GM12891 (cell line): ENCODE measurements at regions not wholly inside any gene's neighbourhood (a gene's known extent, or its start where the extent isn't known, plus 50 kb on each side); places are given as distances from the start of the nearest gene placed in this dataset.

Source experiments
- PAX5 ChIP-seq: IDR thresholded peaks from 2 replicates; pipeline ENCODE4 v1.6.1; 2011; ENCODE audit warnings: low read length, moderate library complexity, mild to moderate bottlenecking; ENCODE audit not compliant: insufficient read depth, severe bottlenecking
- POLR2A ChIP-seq: IDR thresholded peaks from 2 replicates; pipeline ENCODE4 v1.6.1; 2011; ENCODE audit warnings: low read depth, low read length, control low read depth
- POLR2AphosphoS5 ChIP-seq: IDR thresholded peaks from 2 replicates; pipeline ENCODE4 v1.6.1; 2011; ENCODE audit warnings: low read depth, low read length, control low read depth
- POU2F2 ChIP-seq: IDR thresholded peaks from 2 replicates; pipeline ENCODE4 v1.6.1; 2011; ENCODE audit warnings: low read depth, mild to moderate bottlenecking, control low read depth, low read length, moderate library complexity
- SPI1 ChIP-seq: IDR thresholded peaks from 2 replicates; pipeline ENCODE4 v1.6.1; 2011; ENCODE audit warnings: low read depth, low read length, control low read depth
- TAF1 ChIP-seq: IDR thresholded peaks from 2 replicates; pipeline ENCODE4 v1.6.1; 2011; ENCODE audit warnings: low read depth, low read length, control low read depth

DNA sequence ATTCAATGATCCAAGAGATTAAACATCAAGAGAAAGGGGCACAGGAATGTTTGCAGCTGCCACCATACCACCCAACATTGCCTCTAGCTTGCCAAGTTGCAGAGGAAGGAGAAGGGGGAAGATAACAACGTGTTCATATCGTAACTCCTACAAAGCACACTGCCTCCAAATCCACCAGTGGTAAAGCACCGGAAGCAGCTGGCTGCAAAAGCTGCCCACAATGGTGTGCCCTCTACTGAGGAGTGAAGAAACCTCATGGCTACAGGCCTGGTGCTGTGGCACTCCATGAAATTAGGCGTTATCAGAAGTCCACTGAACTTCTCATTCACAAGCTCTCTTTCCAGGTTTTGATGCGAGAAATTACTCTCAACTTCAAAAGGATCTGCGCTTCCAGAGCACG, 263.9 kb upstream of the STT3B start:
- TF ChIP-seq TAF1 (no peak), POLR2AphosphoS5 (no peak), POLR2A (no peak), SPI1 (no peak), POU2F2 (no peak), PAX5 (no peak)
